Large intestine (tissue), 3 donors: ENCODE measurements at regions not wholly inside any gene's neighbourhood (a gene's known extent, or its start where the extent isn't known, plus 50 kb on each side); places are given as distances from the start of the nearest gene placed in this dataset.

Source experiments
- DNase-seq, 2 donors: peaks; one replicate each; pipeline versions ENCODE4 v3.0.0 to v3.0.0-alpha.2; 2013
- H3K27ac ChIP-seq: one replicate; pipeline ENCODE4 v1.5.1; 2013; ENCODE audit warnings: low read length
- H3K27me3 ChIP-seq: 2 replicates; pipeline ENCODE4 v1.6.1; 2013; ENCODE audit warnings: low read length; ENCODE audit not compliant: control insufficient read depth, insufficient read depth
- H3K36me3 ChIP-seq: 2 replicates; pipeline ENCODE4 v1.6.1; 2013; ENCODE audit warnings: low read length; ENCODE audit not compliant: control insufficient read depth, insufficient read depth
- H3K4me1 ChIP-seq: one replicate; pipeline ENCODE4 v1.6.1; 2013; ENCODE audit warnings: low read length; ENCODE audit not compliant: control insufficient read depth, insufficient read depth
- H3K4me3 ChIP-seq: one replicate; pipeline ENCODE4 v1.5.1; 2013; ENCODE audit warnings: low read length
- H3K9me3 ChIP-seq: one replicate; pipeline ENCODE4 v1.6.1; 2013; ENCODE audit warnings: mild to moderate bottlenecking, low read depth, low read length, moderate library complexity; ENCODE audit not compliant: control insufficient read depth
- WGBS: methylation state at CpG from one replicate; pipeline ENCODE4 v1.1.5; 2013; ENCODE audit warnings: low lambda C conversion rate; ENCODE audit not compliant: insufficient coverage; 5-methylcytosine and 5-hydroxymethylcytosine counted together

GRCh38 chr2:102910724-102911123 lies 148.9 kb downstream of the TMEM182 start:
- H3K9me3 ChIP-seq = no peaks in the 10 kb centered on the region
- H3K36me3 ChIP-seq = no peaks in the 10 kb centered on the region
- no peak for DNase-seq
- no peak overlapping the region for H3K27ac ChIP-seq
- whole genome bisulfite sequencing = no CpG with 5 or more reads among the region's 6 CpGs
- H3K4me3 ChIP-seq = no peak overlapping the region
- H3K4me1 ChIP-seq = no peaks in the 10 kb centered on the region
- H3K27me3 ChIP-seq = no peaks in the 10 kb centered on the region

- WGBS = 100% methylated on average over 1 of the region's 2 CpGs
- no peak overlapping the region for H3K27ac ChIP-seq
- H3K9me3 ChIP-seq = no peaks in the 10 kb centered on the region
- no peaks in the 10 kb centered on the region for H3K27me3 ChIP-seq
- H3K4me3 ChIP-seq = no peak overlapping the region
- H3K36me3 ChIP-seq = no peaks in the 10 kb centered on the region
- no peaks in the 10 kb centered on the region for H3K4me1 ChIP-seq
- DNase-seq = no peak
Observed at GRCh38 chr2:102915128-102915527, 153.3 kb downstream of the TMEM182 start.

GRCh38 chr2:102922321-102922720 lies 160.5 kb downstream of the TMEM182 start:
- no peak overlapping the region for H3K4me3 ChIP-seq
- 50% methylated on average over 1 of the region's 4 CpGs for WGBS
- H3K27me3 ChIP-seq = no peaks in the 10 kb centered on the region
- H3K4me1 ChIP-seq = no peaks in the 10 kb centered on the region
- H3K9me3 ChIP-seq = no peaks in the 10 kb centered on the region
- H3K36me3 ChIP-seq = no peaks in the 10 kb centered on the region
- no peak overlapping the region for H3K27ac ChIP-seq
- DNase-seq = no peak

- Histone ChIP-seq H3K27ac (no peak overlapping the region), H3K4me3 (no peak overlapping the region), H3K36me3 (no peaks in the 10 kb centered on the region), H3K9me3 (no peaks in the 10 kb centered on the region), H3K4me1 (no peaks in the 10 kb centered on the region), H3K27me3 (no peaks in the 10 kb centered on the region)
- DNase-seq = no peak
- WGBS = 95% methylated on average over 7 of the region's 7 CpGs
Observed at GRCh38 chr2:102925003-102925402, 163.2 kb downstream of the TMEM182 start.

GRCh38 chr2:102927854-102928267 lies 166.0 kb downstream of the TMEM182 start:
- no peaks in the 10 kb centered on the region for H3K9me3 ChIP-seq
- WGBS = 67% methylated on average over 3 of the region's 5 CpGs
- no peak overlapping the region for H3K27ac ChIP-seq
- H3K4me3 ChIP-seq = no peak overlapping the region
- no peaks in the 10 kb centered on the region for H3K36me3 ChIP-seq
- no peaks in the 10 kb centered on the region for H3K4me1 ChIP-seq
- H3K27me3 ChIP-seq = no peaks in the 10 kb centered on the region
- DNase-seq = no peak

- no peaks in the 10 kb centered on the region for H3K36me3 ChIP-seq
- DNase-seq = no peak
- no CpG with 5 or more reads among the region's 2 CpGs for WGBS
- H3K27me3 ChIP-seq = no peaks in the 10 kb centered on the region
- H3K9me3 ChIP-seq = no peaks in the 10 kb centered on the region
- no peak overlapping the region for H3K27ac ChIP-seq
- H3K4me3 ChIP-seq = no peak overlapping the region
- no peaks in the 10 kb centered on the region for H3K4me1 ChIP-seq
Observed at GRCh38 chr2:102929721-102930120, 167.9 kb downstream of the TMEM182 start.

GRCh38 chr2:102932501-102932900 lies 170.7 kb downstream of the TMEM182 start:
- H3K9me3 ChIP-seq = no peaks in the 10 kb centered on the region
- H3K4me3 ChIP-seq = no peak overlapping the region
- no peak overlapping the region for H3K27ac ChIP-seq
- no peaks in the 10 kb centered on the region for H3K4me1 ChIP-seq
- no CpG with 5 or more reads among the region's 6 CpGs for WGBS
- DNase-seq = no peak
- H3K27me3 ChIP-seq = no peaks in the 10 kb centered on the region
- no peaks in the 10 kb centered on the region for H3K36me3 ChIP-seq

GRCh38 chr2:102939207-102939606 lies 177.4 kb downstream of the TMEM182 start:
- DNase-seq = no peak
- 0% methylated on average over 1 of the region's 1 CpG for WGBS
- H3K4me3 ChIP-seq = no peak overlapping the region
- H3K27ac ChIP-seq = no peak overlapping the region
- no peaks in the 10 kb centered on the region for H3K4me1 ChIP-seq
- H3K36me3 ChIP-seq = no peaks in the 10 kb centered on the region
- no peaks in the 10 kb centered on the region for H3K27me3 ChIP-seq
- no peaks in the 10 kb centered on the region for H3K9me3 ChIP-seq

GRCh38 chr2:102940684-102941083 lies 178.9 kb downstream of the TMEM182 start:
- no peaks in the 10 kb centered on the region for H3K4me1 ChIP-seq
- DNase-seq = no peak
- no CpG with 5 or more reads among the region's 3 CpGs for WGBS

GRCh38 chr2:102942107-102942506 lies 180.3 kb downstream of the TMEM182 start:
- no CpG with 5 or more reads among the region's 3 CpGs for WGBS

More at GRCh38 chr2:102940684-102941083, 178.9 kb downstream of the TMEM182 start:
- H3K27ac ChIP-seq = no peak overlapping the region
- H3K9me3 ChIP-seq = no peaks in the 10 kb centered on the region
- H3K36me3 ChIP-seq = no peaks in the 10 kb centered on the region
- H3K27me3 ChIP-seq = no peaks in the 10 kb centered on the region
- no peak overlapping the region for H3K4me3 ChIP-seq

GRCh38 chr2:102943251-102943650 lies 181.4 kb downstream of the TMEM182 start:
- H3K4me1 ChIP-seq = no peaks in the 10 kb centered on the region
- no peak overlapping the region for H3K4me3 ChIP-seq
- H3K9me3 ChIP-seq = no peaks in the 10 kb centered on the region
- WGBS = 100% methylated on average over 1 of the region's 2 CpGs
- DNase-seq = no peak
- H3K27me3 ChIP-seq = no peaks in the 10 kb centered on the region
- H3K27ac ChIP-seq = no peak overlapping the region
- no peaks in the 10 kb centered on the region for H3K36me3 ChIP-seq

More at GRCh38 chr2:102942107-102942506, 180.3 kb downstream of the TMEM182 start:
- Histone ChIP-seq H3K4me1 (no peaks in the 10 kb centered on the region), H3K36me3 (no peaks in the 10 kb centered on the region), H3K4me3 (no peak overlapping the region), H3K27ac (no peak overlapping the region), H3K9me3 (no peaks in the 10 kb centered on the region), H3K27me3 (no peaks in the 10 kb centered on the region)
- no peak for DNase-seq
